GM12878 (cell line): ENCODE measurements at regions not wholly inside any gene's neighbourhood (a gene's known extent, or its start where the extent isn't known, plus 50 kb on each side); places are given as distances from the start of the nearest gene placed in this dataset.

Source experiments
- ATAC-seq: fragments of 200-7000 bp; cut with Tn5 transposase; 3 replicates; pipeline ENCODE4 v1.9.1; 2020; ENCODE audit warnings: mild to moderate bottlenecking, moderate library complexity
- BruUV-seq: library from RNA; stranded (reverse); fragments of 400-500 nt; replicated peaks from 2 replicates; lab custom pipeline; 2021; lab: Mats Ljungman, UMichigan
- CTCF ChIA-PET: fragments of 300-600 bp; sonication (Branson Sonifier 250); formaldehyde crosslinking; extraction: SDS; loops from one replicate; lab custom pipeline; 2021; ENCODE audit warnings: inconsistent platforms; lab: Yijun Ruan, JAX
- POLR2A ChIA-PET: fragments of 350-600 bp; formaldehyde crosslinking; extraction: SDS; loops from one replicate; lab custom pipeline; 2021; ENCODE audit warnings: inconsistent platforms; lab: Charles Lee
- RAD21 ChIA-PET: fragments of 300-600 bp; sonication (Branson Sonifier 250); formaldehyde crosslinking; loops from one replicate; lab custom pipeline; 2023; ENCODE audit warnings: antibody characterized with exemption; ENCODE audit not compliant: unreplicated experiment; lab: Charles Lee
- SMC1A ChIA-PET: fragments of 300-600 bp; sonication (Branson Sonifier 250); formaldehyde crosslinking; loops from one replicate; lab custom pipeline; 2023; ENCODE audit not compliant: unreplicated experiment, uncharacterized antibody; lab: Charles Lee
- DNase-seq: peaks from one replicate; pipeline ENCODE4 v3.0.0-alpha.2; 2011; ENCODE audit warnings: low read depth, low spot score
- FAIRE-seq: peaks from 3 replicates; lab custom pipeline; 2011; peaks lifted over from hg19 to GRCh38; lab: Jason Lieb, UNC
- H2AFZ ChIP-seq: 2 replicates; pipeline ENCODE4 v1.6.0; 2011; ENCODE audit warnings: low read depth, low read length, control low read depth; ENCODE audit not compliant: control insufficient read depth
- H3K27ac ChIP-seq: 2 replicates; pipeline ENCODE4 v1.5.1; 2011; ENCODE audit warnings: control low read depth; ENCODE audit not compliant: control insufficient read depth, insufficient read depth
- H3K27me3 ChIP-seq, 2 experiments: replicated peaks in 1 of 2; 2 replicates each; pipeline versions ENCODE4 v1.6.0 to v1.6.1; 2011; ENCODE audit warnings: low read length in 1 of 2; ENCODE audit not compliant: control insufficient read depth in 2 of 2, insufficient read depth in 2 of 2
- H3K36me3 ChIP-seq, 2 experiments: 2 replicates each; pipeline ENCODE4 v1.5.1; 2011; ENCODE audit warnings: low read length in 1 of 2; ENCODE audit not compliant: control insufficient read depth in 2 of 2, insufficient read depth in 2 of 2
- H3K4me1 ChIP-seq: 2 replicates; pipeline ENCODE4 v1.6.1; 2011; ENCODE audit warnings: mild to moderate bottlenecking, low read length, moderate library complexity, mixed read lengths; ENCODE audit not compliant: control insufficient read depth, insufficient read depth
- H3K4me2 ChIP-seq: 2 replicates; pipeline ENCODE4 v1.6.0; 2011; ENCODE audit warnings: control low read depth; ENCODE audit not compliant: control insufficient read depth, insufficient read depth
- H3K4me3 ChIP-seq: fragments of 200-600 bp; sonication (generic); 2 replicates; pipeline ENCODE4 v1.5.1; 2016
- H3K79me2 ChIP-seq: 2 replicates; pipeline ENCODE4 v1.6.0; 2011; ENCODE audit warnings: low read length; ENCODE audit not compliant: control insufficient read depth, insufficient read depth
- H3K9ac ChIP-seq: 2 replicates; pipeline ENCODE4 v1.8.0; 2011; ENCODE audit warnings: low read length, control low read depth, mixed read lengths; ENCODE audit not compliant: control insufficient read depth, insufficient read depth
- H3K9me3 ChIP-seq: replicated peaks from 3 replicates; pipeline ENCODE4 v1.5.1; 2011; ENCODE audit warnings: mild to moderate bottlenecking, low read length; ENCODE audit not compliant: control insufficient read depth, insufficient read depth
- H4K20me1 ChIP-seq: 2 replicates; pipeline ENCODE4 v1.6.0; 2011; ENCODE audit not compliant: control insufficient read depth, insufficient read depth
- ATF3 ChIP-seq: IDR thresholded peaks from 2 replicates; pipeline ENCODE4 v1.6.1; 2011; ENCODE audit warnings: low read depth, mild to moderate bottlenecking, low read length, moderate library complexity, borderline replicate concordance; ENCODE audit errors: extremely low read depth
- BCL11A ChIP-seq: IDR thresholded peaks from 2 replicates; pipeline ENCODE4 v1.6.1; 2011; ENCODE audit warnings: low read depth, low read length
- CEBPB ChIP-seq, 2 experiments: fragments of 150-350 bp in 1 of 2; IDR thresholded peaks; 2 replicates each; pipeline ENCODE4 v1.6.1; 2012 to 2014; ENCODE audit warnings: low read depth in 2 of 2, low read length in 2 of 2, borderline replicate concordance in 1 of 2, inconsistent platforms in 1 of 2
- CHD1 ChIP-seq: IDR thresholded peaks from 2 replicates; pipeline ENCODE4 v1.6.1; 2012; ENCODE audit warnings: low read depth, low read length, improper control_type of control experiment
- EGR1 ChIP-seq, 2 experiments: IDR thresholded peaks; 1 replicate in 1 of 2; 2 replicates in 1 of 2; pipeline ENCODE4 v1.6.1; 2011 to 2012; ENCODE audit warnings: low read depth in 2 of 2, low read length in 2 of 2, borderline replicate concordance in 1 of 2, mild to moderate bottlenecking in 1 of 2, moderate library complexity in 1 of 2
- ETV6 ChIP-seq, 2 experiments: fragments of 450-650 bp in 1 of 2; IDR thresholded peaks in 1 of 2; conservative IDR thresholded peaks in 1 of 2; 2 replicates each; pipeline ENCODE4 v1.6.1; 2014; ENCODE audit warnings: antibody characterized with exemption in 1 of 2, borderline replicate concordance in 1 of 2, low read depth in 1 of 2, mild to moderate bottlenecking in 1 of 2, moderate library complexity in 1 of 2
- JUND ChIP-seq: IDR thresholded peaks from 2 replicates; pipeline ENCODE4 v1.6.1; 2012; ENCODE audit warnings: low read depth, mild to moderate bottlenecking, low read length, improper control_type of control experiment, moderate library complexity
- MEF2B ChIP-seq: fragments of 450-650 bp; IDR thresholded peaks from 2 replicates; pipeline ENCODE4 v1.6.1; 2018; ENCODE audit warnings: mild to moderate bottlenecking, moderate library complexity; ENCODE audit not compliant: partially characterized antibody, poor library complexity, severe bottlenecking
- NFYB ChIP-seq: IDR thresholded peaks from 2 replicates; pipeline ENCODE4 v1.6.1; 2011; ENCODE audit warnings: low read depth, mild to moderate bottlenecking, low read length, improper control_type of control experiment, moderate library complexity; ENCODE audit not compliant: insufficient read depth
- POLR2AphosphoS5 ChIP-seq: IDR thresholded peaks from 2 replicates; pipeline ENCODE4 v1.6.1; 2011; ENCODE audit warnings: mild to moderate bottlenecking, low read length, inconsistent platforms
- TCF12 ChIP-seq: IDR thresholded peaks from 2 replicates; pipeline ENCODE4 v1.6.1; 2011; ENCODE audit warnings: low read depth, mild to moderate bottlenecking, low read length
- TCF3 ChIP-seq: IDR thresholded peaks from 2 replicates; pipeline ENCODE4 v1.6.1; 2012; ENCODE audit warnings: low read depth, mild to moderate bottlenecking, low read length, borderline replicate concordance; ENCODE audit not compliant: insufficient read depth
- TCF7 ChIP-seq: IDR thresholded peaks from 2 replicates; pipeline ENCODE4 v1.6.1; 2014; ENCODE audit warnings: antibody characterized with exemption, borderline replicate concordance
- YY1 ChIP-seq: IDR thresholded peaks from 2 replicates; pipeline ENCODE4 v1.6.1; 2011; ENCODE audit warnings: low read depth, mild to moderate bottlenecking, low read length
- ZNF207 ChIP-seq: fragments of 450-650 bp; IDR thresholded peaks from 2 replicates; pipeline ENCODE4 v1.6.1; 2014; ENCODE audit warnings: antibody characterized with exemption, mild to moderate bottlenecking, borderline replicate concordance
- ZNF274 ChIP-seq: IDR thresholded peaks from one replicate; pipeline ENCODE4 v1.8.0; 2011; ENCODE audit not compliant: insufficient read length, insufficient read depth
- ZNF384 ChIP-seq: IDR thresholded peaks from 2 replicates; pipeline ENCODE4 v1.6.1; 2012; ENCODE audit warnings: low read depth, mild to moderate bottlenecking, low read length, improper control_type of control experiment, borderline replicate concordance
- ZSCAN29 ChIP-seq: fragments of 450-650 bp; IDR thresholded peaks from 2 replicates; pipeline ENCODE4 v1.6.1; 2017; ENCODE audit warnings: mild to moderate bottlenecking, moderate library complexity
- WGBS: methylation state at CpG from one replicate; pipeline ENCODE4 v1.1.6; 2016; ENCODE audit warnings: low lambda C conversion rate; ENCODE audit not compliant: insufficient replicate concordance, insufficient coverage; ENCODE audit errors: missing lambda C conversion rate; 5-methylcytosine and 5-hydroxymethylcytosine counted together
- in situ Hi-C: fragments of 300-500 bp; cut with MboI; formaldehyde crosslinking; loops from 9 replicates; pipeline ENCODE4 v1.14.3; 2018; ENCODE audit warnings: mixed read lengths
- intact Hi-C: fragments of 100-400 bp; cut with micrococcal nuclease; formaldehyde crosslinking; loops from one replicate; pipeline ENCODE4 v1.14.2; 2022; ENCODE audit not compliant: unreplicated experiment

DNA sequence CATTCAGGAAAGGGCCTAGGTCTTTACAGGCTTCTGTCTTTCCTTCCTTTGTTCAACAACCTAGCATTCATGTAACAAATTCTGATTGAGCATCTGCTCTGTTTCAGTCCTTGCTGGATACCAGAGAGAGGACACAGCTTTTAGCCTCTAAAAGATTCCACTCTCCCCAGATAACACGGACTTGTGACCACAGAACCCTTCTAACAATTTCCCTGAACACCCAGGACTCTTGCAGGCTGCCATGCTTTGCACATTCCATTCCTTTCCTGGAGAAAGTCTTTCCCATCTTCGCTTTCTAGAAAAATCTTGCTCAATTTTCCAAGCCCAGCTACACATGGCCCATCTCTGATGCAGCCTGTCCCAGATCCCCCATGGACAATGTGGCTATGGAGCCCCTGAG, 310.9 kb downstream of the ACTL7B start:
- TF ChIP-seq ATF3 (no peak), POLR2AphosphoS5 (no peak), BCL11A (no peak), MEF2B (no peak), CEBPB (IDR thresholded peaks at IDR 0.05; ENCODE audit: borderline replicate concordance in 1 of 2, low read depth in 2 of 2, low read length in 2 of 2) (no peak), TCF12 (no peak), ZNF274 (no peak), JUND (no peak), TCF3 (no peak), EGR1 (IDR thresholded peaks at IDR 0.05; ENCODE audit: borderline replicate concordance in 1 of 2, low read depth in 2 of 2, low read length in 2 of 2) (no peak), CHD1 (no peak), ZSCAN29 (no peak), ETV6 (conservative IDR thresholded peaks at IDR 0.05 in 1 of 2, IDR thresholded peaks at IDR 0.05 in 1 of 2; ENCODE audit: borderline replicate concordance in 1 of 2, low read depth in 1 of 2) (no peak), ZNF207 (no peak), NFYB (no peak), ZNF384 (no peak), YY1 (no peak), TCF7 (no peak)
- ChIA-PET POLR2A (no interaction called here), SMC1A (no interaction called here), CTCF (no interaction called here), RAD21 (no interaction called here)
- 0% methylated on average over 2 of the region's 2 CpGs for WGBS
- no peak overlapping the region for H2AFZ ChIP-seq
- no peaks in the 10 kb centered on the region for H3K36me3 ChIP-seq
- no peaks in the 10 kb centered on the region for H3K9me3 ChIP-seq
- intact Hi-C loops (no loop called here), in situ Hi-C loops (no loop called here)
- FAIRE-seq (no peak), ATAC-seq (no peak), DNase-seq (no peak)
- H3K4me1 ChIP-seq = no peaks in the 10 kb centered on the region
- no peaks in the 10 kb centered on the region for H3K27me3 ChIP-seq
- no peaks in the 10 kb centered on the region for H4K20me1 ChIP-seq
- no peak overlapping the region for H3K9ac ChIP-seq
- no peaks in the 10 kb centered on the region for H3K79me2 ChIP-seq
- H3K4me2 ChIP-seq = no peak overlapping the region
- no peak overlapping the region for H3K27ac ChIP-seq
- H3K4me3 ChIP-seq = no peak overlapping the region
- no TSS peak for BruUV-seq
